HG03025 (cell line): ENCODE measurements at regions not wholly inside any gene's neighbourhood (a gene's known extent, or its start where the extent isn't known, plus 50 kb on each side); places are given as distances from the start of the nearest gene placed in this dataset.
"Not testable (repeated sequence)": the region's sequence is repeated elsewhere in the genome, so short reads cannot be mapped to it uniquely, and the experiment has no call there.

ENCODE experiments used
- ATAC-seq: cut with Tn5 transposase; IDR thresholded peaks from one replicate; pipeline ENCODE4 v1.9.1; 2021; ENCODE audit warnings: mild to moderate bottlenecking, moderate library complexity; ENCODE audit not compliant: unreplicated experiment, low FRiP score

DNA sequence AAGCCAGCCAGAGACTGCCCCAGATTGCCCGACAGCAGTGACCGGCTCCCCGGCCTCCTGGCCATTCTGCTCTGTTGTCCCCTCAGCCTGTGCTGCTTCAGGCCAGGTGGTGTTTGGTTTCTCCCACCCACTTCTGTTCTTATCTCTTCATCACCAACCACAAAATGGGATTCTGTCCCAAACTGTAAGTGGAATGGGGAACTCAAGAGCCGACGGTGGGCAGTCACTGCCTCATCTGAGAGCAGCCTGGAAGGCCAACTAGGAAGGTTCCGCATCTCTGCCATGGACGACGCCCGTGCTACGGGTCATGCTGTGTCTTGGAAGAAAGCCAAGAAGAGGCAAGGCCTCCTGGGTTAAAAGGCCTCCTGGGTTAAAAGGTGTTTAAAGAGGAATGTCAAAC, 219.0 kb upstream of the PIK3R1 start:
- ATAC-seq: no peak

DNA sequence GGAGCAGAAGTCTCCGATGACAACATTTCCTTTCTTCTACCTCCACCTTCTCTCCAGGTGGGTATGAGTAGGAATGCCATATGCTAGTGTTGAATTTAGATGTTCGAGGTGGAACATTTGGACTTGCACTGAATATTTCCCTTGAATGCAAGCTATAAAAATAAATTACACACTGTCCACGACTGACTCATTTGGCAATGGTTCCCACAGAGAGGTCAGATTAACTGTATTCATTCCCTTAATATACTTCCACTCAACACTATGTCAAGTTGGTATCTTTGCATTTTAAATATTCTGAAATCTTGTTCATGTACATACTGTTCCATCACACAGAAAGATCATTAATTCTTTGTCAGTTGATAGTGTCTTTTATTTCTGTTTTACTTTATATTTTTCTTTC, 222.6 kb upstream of the PIK3R1 start:
- ATAC-seq: no peak

DNA sequence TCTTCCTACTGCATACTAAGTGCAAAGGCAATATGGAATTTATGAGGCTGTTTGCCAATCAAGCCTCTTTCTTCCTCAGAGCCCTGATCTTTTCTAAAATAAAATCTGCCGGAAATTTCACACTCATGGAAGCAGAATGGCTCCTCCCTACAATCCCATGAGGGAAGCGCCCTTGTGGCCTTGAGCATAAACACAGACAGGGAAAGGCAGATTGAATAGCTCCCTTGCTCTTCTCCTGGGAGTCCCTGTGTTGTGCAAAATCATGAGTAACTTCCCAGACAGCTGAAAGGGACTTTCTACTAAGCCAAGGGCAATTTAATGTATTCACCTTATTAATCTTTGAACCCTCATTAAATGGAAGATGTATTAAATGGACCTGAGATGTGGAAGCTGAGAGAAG, 226.1 kb upstream of the PIK3R1 start:
- ATAC-seq: no peak

DNA sequence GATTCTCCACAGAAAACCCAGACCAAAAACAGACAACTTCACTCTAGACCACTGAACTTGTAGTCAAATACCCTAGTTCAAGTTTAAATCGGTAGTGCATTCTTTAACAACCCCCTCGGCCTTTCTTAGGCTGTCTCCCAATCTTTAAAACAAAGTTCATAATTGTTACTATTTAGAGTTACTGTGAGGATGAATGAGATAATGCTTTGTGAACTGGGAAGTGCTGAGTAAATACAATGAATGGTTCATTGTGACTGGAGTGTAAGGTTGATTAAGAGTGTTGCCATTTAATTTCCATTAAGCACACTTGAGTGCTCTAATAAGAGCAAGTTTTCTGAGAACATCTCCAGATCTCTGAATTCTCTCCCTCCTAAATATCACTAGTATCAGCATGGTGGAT, 228.8 kb upstream of the PIK3R1 start:
- ATAC-seq: no peak

DNA sequence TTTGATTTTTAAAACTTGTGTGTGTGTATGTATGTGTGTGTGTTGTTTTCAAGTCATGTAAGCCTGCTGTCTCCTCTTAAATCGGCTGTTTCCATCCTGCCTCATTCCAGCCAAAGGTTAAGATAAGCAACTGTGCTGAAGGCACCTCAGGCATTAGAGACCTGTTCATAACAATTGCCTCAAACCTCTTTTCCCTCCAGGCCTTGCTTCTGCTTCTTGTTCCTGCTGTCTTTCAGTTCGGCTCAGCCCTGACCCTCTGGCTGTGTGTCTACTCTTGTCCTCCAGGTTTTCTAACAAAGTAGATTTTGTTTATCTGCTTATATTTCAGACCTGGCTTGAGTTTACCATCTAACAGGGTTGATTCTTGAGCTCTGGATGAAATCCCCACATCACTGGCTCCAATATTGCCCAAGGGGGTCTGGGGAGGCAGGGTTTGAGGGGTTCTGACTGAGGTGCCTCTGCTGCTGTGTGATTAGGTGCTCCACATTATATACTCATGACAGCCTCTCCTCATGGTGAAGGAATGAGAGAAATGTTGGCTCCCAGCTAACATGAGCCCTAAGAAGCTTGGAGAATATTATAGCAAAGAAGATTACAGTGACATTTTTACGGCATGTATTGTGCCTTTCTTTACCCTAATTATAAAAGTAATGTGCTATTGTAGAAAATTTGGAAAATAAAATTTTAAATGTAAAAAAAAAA, 229.7 kb upstream of the PIK3R1 start:
- ATAC-seq: no peak

DNA sequence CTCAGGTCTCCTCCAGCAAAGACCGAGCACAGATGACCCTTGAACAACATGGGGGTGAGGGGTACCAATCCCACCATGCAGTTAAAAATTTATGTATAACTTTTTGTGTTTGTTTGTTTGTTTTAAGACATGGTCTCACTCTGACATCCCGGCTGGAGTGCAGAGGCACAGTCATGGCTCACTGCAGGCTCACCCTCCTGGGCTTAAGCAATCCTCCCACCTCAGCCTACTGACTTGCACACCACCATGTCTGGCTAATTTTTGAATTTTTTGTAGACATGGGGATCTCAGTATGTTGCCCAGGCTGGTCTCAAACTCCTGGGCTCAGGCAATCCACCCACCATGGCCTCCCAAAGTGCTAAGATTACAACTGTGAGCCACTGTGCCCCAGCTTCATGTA, 231.0 kb upstream of the PIK3R1 start:
- ATAC-seq: no peak

DNA sequence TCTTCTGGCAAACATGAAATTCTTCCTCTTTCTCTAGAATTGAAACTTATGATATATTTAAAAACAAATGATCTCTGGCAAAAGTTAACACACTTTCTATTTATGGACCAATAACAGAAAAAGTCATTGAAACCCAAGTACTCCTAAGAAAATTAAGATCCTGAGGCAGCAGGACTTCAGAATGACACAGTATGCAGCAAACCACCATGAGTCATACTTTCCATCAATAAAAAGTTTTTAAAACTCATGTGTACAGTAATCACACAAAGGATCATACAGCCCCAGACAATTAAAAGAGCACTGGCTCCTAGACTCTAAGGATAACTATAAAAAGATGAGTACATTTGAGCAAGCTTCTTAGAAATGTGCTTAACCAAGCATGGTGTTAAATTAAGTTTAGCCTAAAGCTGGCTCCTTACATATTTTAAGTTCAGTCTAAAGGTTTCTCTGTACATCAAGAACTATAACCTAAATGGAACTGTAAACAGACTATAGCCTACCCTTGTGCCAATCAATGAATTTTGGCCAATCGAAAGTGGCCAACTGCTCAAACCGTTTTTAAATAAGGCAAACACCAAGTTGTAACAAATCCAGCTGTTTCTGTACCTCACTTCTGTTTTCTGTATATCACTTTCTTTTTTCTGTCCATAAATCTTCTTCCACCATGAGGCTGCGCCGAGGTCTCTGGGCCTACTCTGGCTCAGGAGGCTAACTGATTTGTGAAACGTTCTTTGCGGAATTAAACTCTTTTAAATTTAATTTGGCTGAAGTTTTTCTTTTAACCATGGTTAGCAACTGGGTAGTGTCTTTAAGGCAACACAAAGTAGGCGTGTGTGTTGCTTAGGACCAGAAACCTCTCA, 232.1 kb upstream of the PIK3R1 start:
- no peak for ATAC-seq

DNA sequence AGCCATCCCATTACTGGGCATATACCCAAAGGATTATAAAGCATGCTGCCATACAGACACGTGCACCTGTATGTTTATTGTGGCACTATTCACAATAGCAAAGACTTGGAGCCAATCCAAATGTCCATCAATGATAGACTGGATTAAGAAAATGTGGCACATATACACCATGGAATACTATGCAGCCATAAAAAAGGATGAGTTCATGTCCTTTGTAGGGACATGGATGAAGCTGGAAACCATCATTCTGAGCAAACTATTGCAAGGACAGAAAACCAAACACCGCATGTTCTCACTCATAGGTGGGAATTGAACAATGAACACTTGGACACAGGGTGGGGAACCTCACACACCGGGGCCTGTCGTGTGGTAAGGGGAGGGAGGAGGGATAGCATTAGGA, 233.4 kb upstream of the PIK3R1 start:
- ATAC-seq: not testable (repeated sequence)

DNA sequence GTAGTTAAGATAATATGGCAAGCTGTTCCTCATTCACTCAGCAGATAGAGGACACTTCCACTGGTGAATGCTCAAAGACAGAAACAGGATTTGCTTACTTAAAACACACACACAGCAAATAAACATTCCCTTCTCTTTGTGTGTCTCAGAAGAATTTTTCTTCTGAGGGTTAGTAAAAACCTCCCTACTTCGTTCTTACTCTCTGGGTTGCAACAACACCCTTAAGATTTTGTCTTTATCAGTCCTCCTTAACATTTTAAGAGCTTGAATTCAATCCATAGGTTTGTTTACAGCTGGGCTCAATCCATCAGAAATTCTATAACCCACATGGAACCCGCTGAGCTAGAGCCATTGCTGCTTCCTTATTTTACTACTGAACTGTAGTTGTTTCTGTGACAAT, 237.4 kb upstream of the PIK3R1 start:
- no peak for ATAC-seq

DNA sequence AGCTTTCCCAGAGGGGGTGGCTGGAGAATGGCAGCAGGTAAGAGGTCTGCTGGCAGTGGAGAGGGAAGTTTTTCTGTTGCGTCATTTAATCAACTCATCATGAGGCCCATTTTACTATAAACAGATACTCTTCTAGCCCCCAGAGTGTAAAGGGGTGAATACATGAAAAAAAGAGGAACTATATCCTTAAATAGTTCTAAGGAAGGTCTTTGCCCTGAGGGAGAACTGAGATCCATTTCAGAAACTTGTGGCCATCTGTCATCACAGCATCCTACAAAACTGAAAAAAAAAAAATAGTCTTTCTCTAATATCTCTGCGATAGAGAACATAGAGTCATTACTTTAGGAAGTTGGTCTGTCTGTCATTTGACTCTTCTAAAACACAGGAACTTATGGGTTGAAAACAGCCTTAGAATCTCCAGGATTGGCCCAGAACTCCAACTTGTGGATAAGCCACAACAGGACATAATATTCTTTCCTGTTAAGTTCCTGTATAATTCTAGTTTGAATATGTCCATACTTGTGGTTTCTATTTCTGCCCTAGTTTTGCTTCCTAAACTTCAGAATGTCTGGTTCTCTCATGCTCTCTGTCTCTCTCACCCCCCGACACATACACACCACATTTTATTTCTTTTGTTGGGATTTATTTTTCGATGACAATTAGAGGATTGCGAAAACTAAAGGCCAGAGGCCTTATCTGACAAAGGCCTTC, 238.5 kb upstream of the PIK3R1 start:
- no peak for ATAC-seq

DNA sequence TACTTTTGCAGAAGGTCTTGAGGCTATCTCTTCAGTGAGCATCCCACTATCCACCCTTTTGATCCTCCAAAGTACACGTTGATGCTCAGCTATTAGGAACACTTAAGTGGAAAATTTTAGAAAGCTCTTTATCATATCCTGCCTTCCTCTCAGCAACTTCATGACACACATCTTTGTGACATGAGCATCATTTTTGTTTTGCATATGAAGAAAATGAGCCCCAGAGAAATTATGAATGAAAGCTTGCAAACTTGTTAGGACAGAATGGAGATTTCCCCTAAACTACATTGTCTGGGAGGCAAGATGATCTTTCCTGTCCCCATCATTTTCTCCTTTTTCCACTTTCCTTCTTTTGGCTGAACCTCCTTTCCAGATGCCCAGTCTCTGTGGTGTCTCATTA, 239.4 kb upstream of the PIK3R1 start:
- ATAC-seq: no peak

DNA sequence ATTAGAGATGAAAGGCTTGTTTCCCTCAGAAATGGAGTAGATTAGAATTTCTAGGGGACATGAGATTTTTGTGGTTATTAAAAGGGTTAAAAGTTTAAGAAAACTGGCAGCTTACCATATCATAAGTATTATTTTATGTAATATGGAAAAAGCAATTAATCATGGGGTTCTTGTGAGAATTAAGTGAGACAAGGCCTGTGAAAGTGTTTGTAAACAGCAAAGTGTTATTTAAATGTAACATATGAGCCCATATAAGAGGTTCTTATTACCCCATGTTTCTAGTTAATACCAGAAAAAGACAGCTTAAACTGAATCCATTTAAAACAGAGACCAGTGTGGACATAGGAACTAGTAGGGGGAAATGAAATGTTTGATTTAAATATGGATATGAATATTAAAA, 241.1 kb upstream of the PIK3R1 start:
- no peak for ATAC-seq

DNA sequence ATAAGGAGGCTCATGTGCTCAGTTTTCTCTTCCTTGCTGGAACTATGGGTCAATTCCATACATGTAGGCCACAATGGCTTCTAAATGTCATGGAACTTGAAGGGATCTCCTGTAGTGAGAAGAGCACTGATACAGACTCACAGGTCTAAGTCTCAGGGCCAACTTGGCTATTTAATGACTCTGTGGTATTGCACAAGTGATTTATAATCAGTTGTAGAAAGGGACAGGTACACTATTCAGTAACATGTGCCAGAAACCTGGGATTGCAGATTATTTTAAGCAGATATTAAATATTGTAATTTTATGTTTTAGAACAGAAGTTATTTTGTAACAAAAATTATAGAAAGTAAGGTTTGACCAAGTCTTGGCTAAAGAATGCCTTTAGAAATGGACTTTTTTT, 241.5 kb upstream of the PIK3R1 start:
- ATAC-seq: no peak

DNA sequence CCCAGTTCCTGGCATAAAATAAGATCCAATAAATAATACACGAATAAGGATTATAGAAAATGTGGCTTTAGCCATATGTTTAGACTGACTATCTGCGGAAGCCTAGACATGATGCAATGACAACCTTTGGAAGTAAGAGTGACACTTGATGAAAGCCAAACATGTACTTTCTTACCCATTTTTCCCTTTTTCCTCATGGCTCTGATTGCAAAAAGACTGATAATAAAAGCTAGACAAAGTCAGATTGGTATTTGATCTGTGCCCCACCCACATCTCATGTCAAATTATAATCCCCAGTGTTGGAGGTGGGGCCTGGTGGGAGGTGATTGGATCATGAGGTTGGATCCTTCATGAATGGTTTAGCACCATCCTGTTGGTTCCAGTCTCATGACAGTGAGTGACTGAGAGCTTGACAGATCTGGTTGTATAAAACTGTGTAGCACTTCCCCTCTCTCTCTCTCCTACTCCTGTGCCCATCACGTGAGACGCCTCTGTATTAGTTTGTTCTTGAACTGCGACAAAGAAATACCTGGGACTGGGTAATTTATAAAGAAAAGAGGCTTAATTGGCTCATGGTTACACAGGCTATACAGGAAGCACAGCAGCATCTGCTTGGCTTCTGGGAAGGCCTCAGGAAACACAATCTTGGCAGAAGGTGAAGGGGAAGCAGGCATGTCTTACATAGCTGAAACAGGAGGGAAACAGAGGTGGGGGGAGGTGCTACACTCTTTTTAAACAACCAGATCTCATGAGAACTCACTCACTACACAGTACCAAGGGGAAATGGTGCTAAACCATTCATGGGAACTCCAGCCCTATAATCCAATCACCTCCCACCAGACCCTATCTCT, 243.4 kb upstream of the PIK3R1 start:
- ATAC-seq: no peak

DNA sequence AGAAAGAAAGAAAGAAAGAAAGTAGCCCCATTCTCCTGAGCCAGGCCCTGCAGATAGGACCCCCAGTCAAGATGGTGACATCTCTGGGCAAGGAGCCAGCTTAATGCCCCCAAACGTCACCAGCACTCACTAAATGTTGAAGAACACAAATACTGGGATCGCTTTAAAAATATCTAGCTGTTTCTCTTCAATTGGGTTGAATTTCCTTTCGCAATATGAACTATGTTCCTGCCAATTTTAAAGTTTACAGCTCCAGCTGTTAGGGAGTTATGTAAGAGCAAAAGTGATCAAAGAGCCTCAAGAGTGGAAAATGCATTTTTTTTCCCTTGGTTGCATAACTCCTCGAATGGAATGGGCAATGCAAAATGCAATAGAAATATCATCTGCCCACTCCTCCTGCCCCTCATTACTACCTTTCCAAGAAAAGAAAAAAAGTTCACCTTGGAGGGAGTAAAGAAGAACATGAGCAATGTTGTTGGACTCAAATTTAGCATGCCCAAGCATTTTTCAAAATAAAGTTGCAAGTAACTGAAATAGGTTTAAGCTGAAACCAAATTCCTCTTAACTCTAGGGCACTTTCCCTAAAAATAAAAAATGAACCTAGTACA, 244.2 kb upstream of the PIK3R1 start:
- no peak for ATAC-seq

DNA sequence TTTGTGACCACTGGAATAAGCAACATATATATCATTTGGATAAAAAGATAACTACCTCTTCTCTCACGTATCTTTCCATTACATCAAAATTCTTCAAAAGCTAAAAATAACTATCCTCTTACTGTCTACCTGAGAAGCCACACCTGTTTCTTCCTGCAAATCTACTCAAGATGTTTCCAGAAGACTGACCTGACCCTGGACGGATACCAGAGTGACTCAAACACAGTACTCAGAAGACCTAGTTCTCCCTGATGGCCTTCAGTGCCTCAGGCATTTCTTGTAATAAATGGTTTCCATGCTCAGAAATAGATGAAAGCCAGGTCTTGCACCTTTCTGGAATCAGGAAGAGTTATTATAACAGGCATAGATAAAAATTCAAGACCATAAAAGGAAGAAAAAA, 245.9 kb upstream of the PIK3R1 start:
- ATAC-seq: no peak

DNA sequence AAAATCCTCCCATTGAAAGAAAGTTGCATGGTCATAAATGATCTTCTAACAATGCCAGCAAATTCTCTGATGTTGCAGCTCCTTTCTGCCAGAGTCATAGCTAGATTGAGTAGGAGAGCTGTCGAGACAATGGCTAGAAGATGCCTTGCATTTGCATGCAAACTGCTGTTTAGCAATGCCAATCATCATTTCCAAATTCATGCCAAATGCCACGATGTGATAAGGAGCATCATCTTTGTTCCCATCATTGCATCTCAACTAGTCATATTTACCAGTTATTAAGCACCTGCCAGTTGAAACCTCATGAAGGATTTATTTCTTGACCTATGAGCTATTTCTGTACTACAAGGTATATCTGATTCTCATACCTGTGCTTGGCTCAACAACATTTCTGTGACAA, 246.4 kb upstream of the PIK3R1 start:
- ATAC-seq: no peak

DNA sequence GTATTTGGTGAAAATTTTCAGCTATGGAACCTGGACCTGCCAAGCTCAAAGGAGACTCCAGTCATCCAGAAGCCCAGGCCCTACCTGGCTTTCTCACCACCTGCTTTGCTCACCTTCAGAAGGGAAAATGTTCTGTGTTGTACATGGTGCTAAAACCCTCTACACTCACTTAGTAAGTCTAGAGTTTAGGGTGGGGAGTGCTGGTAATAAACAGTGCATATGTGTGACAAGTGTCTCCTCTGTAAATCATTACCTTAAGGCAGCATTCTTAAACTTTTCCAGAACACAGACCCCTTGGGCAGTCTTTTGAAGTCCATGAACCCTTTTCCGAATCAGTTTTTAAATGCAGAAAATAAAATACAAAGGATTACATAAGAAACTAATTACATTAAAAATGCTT, 248.8 kb upstream of the PIK3R1 start:
- no peak for ATAC-seq

DNA sequence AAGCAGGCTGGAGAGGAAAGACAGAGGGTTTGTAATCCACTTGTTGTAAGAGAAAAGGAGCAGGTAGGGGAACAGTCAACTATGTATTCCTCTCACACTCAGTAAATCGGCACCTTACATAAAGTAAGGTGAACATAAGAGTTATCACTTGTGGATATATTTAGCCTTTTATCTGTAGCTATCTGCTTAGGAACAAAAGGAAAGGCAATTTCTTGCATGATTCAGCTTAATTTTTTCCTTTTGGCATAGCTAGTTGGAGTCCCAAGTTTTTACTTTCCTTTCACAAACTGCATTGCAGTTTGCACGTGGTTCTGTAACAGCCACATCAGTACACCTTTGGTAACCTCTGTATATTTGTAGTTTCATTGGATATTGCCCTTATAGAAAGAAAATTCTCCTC, 250.9 kb upstream of the PIK3R1 start:
- ATAC-seq: no peak

DNA sequence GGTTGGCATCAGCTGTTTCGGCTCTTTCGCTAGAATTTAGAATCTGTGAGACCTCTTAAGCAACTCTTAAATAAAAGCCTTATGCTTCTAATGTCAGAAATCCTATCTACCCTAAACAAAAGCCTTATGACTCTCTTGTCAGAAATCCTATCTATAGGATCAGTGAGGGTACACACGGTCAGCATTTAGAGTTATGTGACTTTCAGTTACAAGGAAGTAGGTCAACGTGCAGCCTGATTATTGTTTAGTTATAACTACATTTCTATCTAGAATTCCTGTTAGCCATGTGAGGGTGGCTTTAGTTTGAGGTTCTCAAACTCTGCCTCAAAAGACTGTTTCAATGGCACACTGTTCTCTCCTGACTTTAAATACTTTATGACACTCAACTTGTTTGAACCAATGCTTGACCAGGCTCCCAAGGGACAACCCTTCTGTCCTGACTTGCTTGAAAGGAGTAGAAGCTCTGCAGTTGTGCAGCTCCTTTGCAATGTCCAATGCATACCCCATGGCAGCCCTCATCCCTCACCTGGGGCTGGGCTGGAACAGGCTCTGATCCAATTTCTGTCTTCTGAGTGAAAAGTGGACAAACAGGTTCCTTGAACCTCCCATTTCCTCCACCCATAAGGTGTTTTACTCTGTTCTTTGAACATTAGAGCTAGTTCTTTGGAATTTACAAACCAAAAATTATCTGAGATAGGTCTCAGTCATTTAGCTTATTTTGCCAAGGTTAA, 251.6 kb upstream of the PIK3R1 start:
- no peak for ATAC-seq
